ENCODE measurements at regions not wholly inside any gene's neighbourhood (a gene's known extent, or its start where the extent isn't known, plus 50 kb on each side); places are given as distances from the start of the nearest gene placed in this dataset.

GRCh38 chr5:2905741-2906140 lies 154.3 kb upstream of the IRX2 start:
- no peak for TF ChIP-seq SMARCA5 (IDR thresholded peaks at IDR 0.05)
- TF ChIP-seq, protein P1, sequence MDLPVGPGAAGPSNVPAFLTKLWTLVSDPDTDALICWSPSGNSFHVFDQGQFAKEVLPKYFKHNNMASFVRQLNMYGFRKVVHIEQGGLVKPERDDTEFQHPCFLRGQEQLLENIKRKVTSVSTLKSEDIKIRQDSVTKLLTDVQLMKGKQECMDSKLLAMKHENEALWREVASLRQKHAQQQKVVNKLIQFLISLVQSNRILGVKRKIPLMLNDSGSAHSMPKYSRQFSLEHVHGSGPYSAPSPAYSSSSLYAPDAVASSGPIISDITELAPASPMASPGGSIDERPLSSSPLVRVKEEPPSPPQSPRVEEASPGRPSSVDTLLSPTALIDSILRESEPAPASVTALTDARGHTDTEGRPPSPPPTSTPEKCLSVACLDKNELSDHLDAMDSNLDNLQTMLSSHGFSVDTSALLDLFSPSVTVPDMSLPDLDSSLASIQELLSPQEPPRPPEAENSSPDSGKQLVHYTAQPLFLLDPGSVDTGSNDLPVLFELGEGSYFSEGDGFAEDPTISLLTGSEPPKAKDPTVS (IDR thresholded peaks at IDR 0.05; ENCODE audit: low read depth, low read length) = no peak
- TF ChIP-seq FOXM1 (IDR thresholded peaks at IDR 0.05; ENCODE audit: low read depth, low read length) = no peak
- no peak for TF ChIP-seq NFIC (IDR thresholded peaks at IDR 0.05; ENCODE audit: low read depth, low read length)
- no peak for TF ChIP-seq NFYB (IDR thresholded peaks at IDR 0.05; ENCODE audit: insufficient read depth, low read depth, low read length)
- no peak for TF ChIP-seq SUPT20H (IDR thresholded peaks at IDR 0.05; ENCODE audit: borderline replicate concordance, control insufficient read depth, low read depth, low read length)
- no peak for TF ChIP-seq BRCA1 (IDR thresholded peaks at IDR 0.05; ENCODE audit: low read depth, low read length)
- TF ChIP-seq ZNF622 (IDR thresholded peaks at IDR 0.05) = no peak
- TF ChIP-seq, protein P2, sequence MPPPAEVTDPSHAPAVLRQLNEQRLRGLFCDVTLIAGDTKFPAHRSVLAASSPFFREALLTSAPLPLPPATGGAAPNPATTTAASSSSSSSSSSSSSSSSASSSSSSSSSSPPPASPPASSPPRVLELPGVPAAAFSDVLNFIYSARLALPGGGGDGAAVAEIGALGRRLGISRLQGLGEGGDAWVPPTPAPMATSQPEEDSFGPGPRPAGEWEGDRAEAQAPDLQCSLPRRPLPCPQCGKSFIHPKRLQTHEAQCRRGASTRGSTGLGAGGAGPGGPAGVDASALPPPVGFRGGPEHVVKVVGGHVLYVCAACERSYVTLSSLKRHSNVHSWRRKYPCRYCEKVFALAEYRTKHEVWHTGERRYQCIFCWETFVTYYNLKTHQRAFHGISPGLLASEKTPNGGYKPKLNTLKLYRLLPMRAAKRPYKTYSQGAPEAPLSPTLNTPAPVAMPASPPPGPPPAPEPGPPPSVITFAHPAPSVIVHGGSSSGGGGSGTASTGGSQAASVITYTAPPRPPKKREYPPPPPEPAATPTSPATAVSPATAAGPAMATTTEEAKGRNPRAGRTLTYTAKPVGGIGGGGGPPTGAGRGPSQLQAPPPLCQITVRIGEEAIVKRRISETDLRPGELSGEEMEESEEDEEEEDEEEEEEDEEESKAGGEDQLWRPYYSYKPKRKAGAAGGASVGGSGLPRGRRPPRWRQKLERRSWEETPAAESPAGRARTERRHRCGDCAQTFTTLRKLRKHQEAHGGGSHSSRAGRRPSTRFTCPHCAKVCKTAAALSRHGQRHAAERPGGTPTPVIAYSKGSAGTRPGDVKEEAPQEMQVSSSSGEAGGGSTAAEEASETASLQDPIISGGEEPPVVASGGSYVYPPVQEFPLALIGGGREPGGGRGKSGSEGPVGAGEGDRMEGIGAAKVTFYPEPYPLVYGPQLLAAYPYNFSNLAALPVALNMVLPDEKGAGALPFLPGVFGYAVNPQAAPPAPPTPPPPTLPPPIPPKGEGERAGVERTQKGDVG (CRISPR knock-in tag; IDR thresholded peaks at IDR 0.05) = no peak
- TF ChIP-seq, protein P3, sequence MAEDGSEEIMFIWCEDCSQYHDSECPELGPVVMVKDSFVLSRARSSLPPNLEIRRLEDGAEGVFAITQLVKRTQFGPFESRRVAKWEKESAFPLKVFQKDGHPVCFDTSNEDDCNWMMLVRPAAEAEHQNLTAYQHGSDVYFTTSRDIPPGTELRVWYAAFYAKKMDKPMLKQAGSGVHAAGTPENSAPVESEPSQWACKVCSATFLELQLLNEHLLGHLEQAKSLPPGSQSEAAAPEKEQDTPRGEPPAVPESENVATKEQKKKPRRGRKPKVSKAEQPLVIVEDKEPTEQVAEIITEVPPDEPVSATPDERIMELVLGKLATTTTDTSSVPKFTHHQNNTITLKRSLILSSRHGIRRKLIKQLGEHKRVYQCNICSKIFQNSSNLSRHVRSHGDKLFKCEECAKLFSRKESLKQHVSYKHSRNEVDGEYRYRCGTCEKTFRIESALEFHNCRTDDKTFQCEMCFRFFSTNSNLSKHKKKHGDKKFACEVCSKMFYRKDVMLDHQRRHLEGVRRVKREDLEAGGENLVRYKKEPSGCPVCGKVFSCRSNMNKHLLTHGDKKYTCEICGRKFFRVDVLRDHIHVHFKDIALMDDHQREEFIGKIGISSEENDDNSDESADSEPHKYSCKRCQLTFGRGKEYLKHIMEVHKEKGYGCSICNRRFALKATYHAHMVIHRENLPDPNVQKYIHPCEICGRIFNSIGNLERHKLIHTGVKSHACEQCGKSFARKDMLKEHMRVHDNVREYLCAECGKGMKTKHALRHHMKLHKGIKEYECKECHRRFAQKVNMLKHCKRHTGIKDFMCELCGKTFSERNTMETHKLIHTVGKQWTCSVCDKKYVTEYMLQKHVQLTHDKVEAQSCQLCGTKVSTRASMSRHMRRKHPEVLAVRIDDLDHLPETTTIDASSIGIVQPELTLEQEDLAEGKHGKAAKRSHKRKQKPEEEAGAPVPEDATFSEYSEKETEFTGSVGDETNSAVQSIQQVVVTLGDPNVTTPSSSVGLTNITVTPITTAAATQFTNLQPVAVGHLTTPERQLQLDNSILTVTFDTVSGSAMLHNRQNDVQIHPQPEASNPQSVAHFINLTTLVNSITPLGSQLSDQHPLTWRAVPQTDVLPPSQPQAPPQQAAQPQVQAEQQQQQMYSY (CRISPR knock-in tag; IDR thresholded peaks at IDR 0.05) = no peak
- no peak for TF ChIP-seq RUNX3 (IDR thresholded peaks at IDR 0.05; ENCODE audit: low read length)
- no peak for TF ChIP-seq DPF2 (IDR thresholded peaks at IDR 0.05)
- TF ChIP-seq, protein P4, sequence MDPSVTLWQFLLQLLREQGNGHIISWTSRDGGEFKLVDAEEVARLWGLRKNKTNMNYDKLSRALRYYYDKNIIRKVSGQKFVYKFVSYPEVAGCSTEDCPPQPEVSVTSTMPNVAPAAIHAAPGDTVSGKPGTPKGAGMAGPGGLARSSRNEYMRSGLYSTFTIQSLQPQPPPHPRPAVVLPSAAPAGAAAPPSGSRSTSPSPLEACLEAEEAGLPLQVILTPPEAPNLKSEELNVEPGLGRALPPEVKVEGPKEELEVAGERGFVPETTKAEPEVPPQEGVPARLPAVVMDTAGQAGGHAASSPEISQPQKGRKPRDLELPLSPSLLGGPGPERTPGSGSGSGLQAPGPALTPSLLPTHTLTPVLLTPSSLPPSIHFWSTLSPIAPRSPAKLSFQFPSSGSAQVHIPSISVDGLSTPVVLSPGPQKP (IDR thresholded peaks at IDR 0.05; ENCODE audit: low read depth, low read length) = no peak
- WGBS (ENCODE audit: insufficient coverage, insufficient replicate concordance, low lambda C conversion rate, missing lambda C conversion rate) = 10% methylated on average over 9 of the region's 9 CpGs
- SMC1A ChIA-PET (ENCODE audit: uncharacterized antibody, unreplicated experiment) = no interaction called here
- no peak for DNase-seq (ENCODE audit: low read depth, low spot score)
- Histone ChIP-seq H3K9me3 (replicated peaks; ENCODE audit: control insufficient read depth, insufficient read depth, low read length) (no peaks in the 10 kb centered on the region; the same call in 2 of the 3 replicates), H3K4me2 (ENCODE audit: control insufficient read depth, insufficient read depth) (no peak overlapping the region), H3K79me2 (ENCODE audit: control insufficient read depth, insufficient read depth, low read length) (no peaks in the 10 kb centered on the region), H2AFZ (ENCODE audit: control insufficient read depth, low read depth, low read length) (no peak overlapping the region), H3K4me3 (no peak overlapping the region), H4K20me1 (ENCODE audit: control insufficient read depth, insufficient read depth) (no peaks in the 10 kb centered on the region), H3K27me3 (replicated peaks in 1 of 2; ENCODE audit: control insufficient read depth in 2 of 2, insufficient read depth in 2 of 2, low read length in 1 of 2) (no peaks in the 10 kb centered on the region), H3K4me1 (ENCODE audit: control insufficient read depth, insufficient read depth, low read length) (no peaks in the 10 kb centered on the region), H3K9ac (ENCODE audit: control insufficient read depth, insufficient read depth, low read length) (no peak overlapping the region), H3K36me3 (ENCODE audit: control insufficient read depth in 2 of 2, insufficient read depth in 2 of 2, low read length in 1 of 2) (no peaks in the 10 kb centered on the region), H3K27ac (ENCODE audit: control insufficient read depth, insufficient read depth) (no peak overlapping the region)
- no peak for FAIRE-seq
- RAD21 ChIA-PET (ENCODE audit: unreplicated experiment) = no interaction called here
- intact Hi-C loops (cut with micrococcal nuclease; ENCODE audit: unreplicated experiment) = no loop called here
- no TSS peak for BruUV-seq (replicated peaks)
- ATAC-seq = no peak
- in situ Hi-C loops (cut with MboI) = no loop called here
- CTCF ChIA-PET = no interaction called here
- POLR2A ChIA-PET = no interaction called here
